ENCODE measurements at regions not wholly inside any gene's neighbourhood (a gene's known extent, or its start where the extent isn't known, plus 50 kb on each side); places are given as distances from the start of the nearest gene placed in this dataset.
A peak's percentile ranks its signal among the peaks of the same experiment; 100 is the strongest.
"Not testable (repeated sequence)": the region's sequence is repeated elsewhere in the genome, so short reads cannot be mapped to it uniquely, and the experiment has no call there.

DNA sequence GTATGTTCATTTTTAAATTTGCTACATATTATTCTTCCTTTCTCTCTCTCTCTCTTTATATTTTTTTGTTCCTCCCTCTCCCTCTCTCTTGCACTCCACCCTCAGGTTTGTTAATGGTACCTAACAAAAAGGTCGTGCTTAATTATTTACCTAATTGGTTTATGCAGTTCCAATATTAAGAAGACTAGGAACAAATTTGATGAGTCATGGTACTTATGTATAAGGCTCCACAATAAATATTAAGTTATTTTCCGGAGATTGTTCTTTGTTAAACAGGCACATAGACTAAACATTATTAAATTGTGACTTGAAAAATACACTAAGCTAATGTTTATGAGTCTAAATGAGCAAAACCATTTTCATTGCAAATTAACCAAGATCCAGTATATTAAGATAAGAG is 1200.8 kb upstream of the ALCAM start:
- DNase-seq (ENCODE audit: low read depth in 4 of 4, low spot score in 3 of 4), result no peak

DNA sequence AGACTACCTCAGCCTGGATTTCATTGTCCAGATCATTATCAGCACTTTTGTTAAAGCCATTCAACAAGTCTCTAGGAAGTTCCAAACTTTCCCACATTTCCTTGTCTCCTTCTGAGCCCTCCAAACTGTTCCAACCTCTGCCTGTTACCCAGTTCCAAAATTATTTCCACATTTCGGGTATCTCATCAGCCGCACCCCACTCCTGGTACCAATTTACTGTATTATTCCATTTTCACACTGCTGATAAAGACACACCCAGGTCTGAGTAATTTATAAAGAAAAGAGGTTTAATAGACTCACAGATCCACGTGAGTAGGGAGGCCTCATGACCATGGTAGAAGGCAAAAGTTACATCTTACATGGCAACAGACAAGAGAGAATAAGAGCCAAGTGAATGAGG is 1198.3 kb upstream of the ALCAM start:
- DNase-seq (ENCODE audit: low read depth in 4 of 4, low spot score in 3 of 4), result no peak

DNA sequence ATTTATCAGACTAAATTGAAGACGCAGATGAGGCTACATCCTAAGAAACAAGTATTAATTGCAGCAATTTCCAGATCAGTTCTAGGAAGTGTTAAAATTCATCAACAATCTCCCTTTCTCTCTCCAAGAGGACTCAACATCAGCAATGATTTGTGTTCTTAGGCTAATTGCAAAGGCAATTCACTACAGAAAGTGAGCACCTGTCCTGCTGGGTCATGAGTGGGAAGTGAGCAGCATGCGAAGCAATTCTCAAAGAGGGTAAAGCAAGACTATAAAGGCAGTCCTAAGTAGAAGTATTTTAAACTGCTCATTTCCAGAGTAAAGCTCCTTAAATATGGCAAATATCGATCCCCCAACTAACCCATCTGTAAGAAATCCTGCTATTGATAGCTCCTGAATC is 1191.0 kb upstream of the ALCAM start:
- no peak for DNase-seq (ENCODE audit: low read depth in 4 of 4, low spot score in 3 of 4)

DNA sequence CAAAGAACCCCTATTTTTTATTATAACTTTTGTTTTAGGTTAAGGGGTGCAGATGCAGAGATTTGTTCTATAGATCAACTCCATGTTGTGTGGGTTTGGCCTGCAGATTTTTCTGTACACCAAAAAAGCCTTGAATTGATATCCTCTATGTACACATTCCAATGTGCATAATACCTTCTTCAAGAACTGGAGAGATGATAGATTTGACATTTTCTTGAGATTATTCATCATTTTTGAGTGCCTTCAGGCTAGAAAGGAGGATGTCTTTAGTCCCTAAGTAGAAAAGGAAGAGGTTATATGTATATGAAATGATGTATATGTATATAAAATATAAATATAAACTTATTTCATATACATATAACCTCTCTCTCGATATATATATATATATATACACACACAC is 1190.0 kb upstream of the ALCAM start:
- no peak for DNase-seq (ENCODE audit: low read depth in 4 of 4, low spot score in 3 of 4)

DNA sequence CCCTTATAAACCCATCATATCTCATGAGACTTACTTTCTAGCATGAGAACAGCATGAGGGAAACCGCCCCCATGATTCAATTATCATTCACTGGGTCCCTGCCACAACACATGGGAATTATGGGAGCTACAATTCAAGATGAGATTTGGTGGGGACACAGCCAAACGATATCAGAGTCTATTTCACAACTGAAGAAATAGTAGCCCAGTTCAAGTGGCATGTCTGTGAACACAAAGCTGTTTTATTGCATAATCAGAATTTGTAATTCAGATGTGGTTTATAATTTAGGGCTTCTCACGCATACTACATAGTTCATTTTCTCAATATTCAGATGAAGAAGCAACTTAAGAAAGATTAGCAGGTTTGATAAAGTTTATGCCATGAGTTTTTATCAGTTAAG is 1188.0 kb upstream of the ALCAM start:
- DNase-seq (ENCODE audit: low read depth in 4 of 4, low spot score in 3 of 4), result no peak

DNA sequence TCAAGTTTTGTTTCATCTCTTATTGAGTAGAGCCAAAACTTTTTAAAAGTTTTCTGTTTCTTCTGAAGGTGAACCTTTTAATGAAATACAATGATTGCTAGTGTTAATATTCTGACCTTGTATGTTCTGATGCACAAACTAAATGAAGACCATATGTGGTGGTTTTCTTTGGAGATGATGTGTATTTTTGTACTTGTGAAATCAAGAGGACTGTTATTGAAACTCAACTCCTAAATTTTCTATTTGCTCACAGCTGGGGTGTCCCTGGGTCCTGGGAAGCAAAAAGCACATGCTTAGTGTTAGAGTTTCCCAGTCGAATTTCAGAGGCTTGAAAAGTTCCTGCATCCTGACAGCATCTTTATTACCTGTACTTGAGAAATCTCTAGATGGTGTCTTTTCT is 1185.8 kb upstream of the ALCAM start:
- no peak for DNase-seq (ENCODE audit: low read depth in 4 of 4, low spot score in 3 of 4)

DNA sequence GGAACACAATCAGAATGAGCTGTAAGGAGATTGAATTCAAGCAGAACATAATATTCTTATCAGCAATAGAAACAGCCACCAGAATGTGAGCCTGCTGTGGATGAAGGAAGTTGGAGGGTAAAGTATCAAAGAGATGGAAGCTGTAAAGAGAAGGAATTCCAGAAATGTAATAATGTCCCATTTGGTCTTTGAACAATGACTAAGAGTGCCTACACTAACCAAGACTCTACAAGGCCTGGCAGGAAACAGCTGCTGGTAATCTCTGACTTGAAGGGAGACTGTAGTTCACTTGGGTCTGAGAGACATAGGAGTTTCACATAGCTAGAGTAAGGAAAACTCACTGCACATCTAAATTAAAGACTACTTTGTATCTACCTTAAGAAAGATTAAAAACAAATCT is 1176.0 kb upstream of the ALCAM start:
- DNase-seq (ENCODE audit: low read depth in 4 of 4, low spot score in 3 of 4), result no peak

DNA sequence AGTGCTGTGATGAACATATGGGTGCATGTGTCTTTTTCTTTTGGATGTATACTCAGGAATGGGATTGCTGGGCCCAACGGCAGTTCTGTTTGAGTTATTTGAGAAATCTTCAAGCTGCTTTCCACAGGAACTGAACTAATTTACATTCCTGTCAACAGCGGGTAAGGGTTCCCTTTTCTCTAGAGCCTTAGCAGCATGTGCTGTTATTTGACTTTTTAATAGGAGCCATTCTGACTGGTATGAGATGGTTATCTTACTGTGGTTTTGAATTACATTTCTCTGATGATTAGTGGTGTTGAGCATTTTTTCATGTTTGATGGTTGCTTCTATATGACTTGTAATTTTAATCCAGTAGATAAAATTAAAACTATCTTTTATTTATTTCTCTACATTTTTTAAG is 1168.6 kb upstream of the ALCAM start:
- DNase-seq (ENCODE audit: low read depth in 4 of 4, low spot score in 3 of 4), result no peak

DNA sequence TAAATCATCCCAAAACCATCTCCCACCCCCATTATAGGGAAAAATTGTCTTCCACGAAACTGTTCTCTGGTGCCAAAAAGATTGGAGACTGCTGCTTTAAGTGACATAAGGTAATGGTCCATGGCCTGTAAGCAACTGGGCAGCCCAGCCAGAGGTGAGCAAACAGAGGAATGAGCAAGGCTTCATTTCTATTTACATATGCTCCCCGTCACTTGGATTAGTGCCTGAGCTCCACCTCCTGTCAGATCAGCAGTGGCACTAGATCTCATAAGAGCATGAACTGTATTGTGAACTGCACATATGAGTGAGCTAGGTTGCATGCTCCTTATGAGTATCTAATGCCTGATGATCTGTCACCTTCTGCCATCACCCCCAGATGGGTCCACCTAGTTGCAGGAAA is 1159.8 kb upstream of the ALCAM start:
- DNase-seq (ENCODE audit: low read depth in 4 of 4, low spot score in 3 of 4), result no peak

DNA sequence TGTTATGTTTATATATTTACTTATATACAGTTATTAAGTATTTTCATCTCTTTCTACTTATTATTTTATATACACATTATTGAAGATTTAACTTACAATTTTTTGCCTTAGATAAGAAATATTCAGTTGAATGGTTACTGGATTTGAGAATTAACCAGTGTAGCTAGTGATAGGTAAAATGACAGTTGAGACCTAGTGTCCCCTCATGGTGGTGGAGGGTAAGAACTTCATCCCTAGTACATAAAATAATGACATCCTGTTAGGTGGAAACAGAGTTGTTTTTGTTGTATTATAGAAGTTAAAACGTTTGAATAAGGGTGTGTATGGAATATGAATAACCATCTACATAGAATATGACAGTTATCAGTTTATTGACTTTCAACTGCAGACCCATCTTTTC is 1152.4 kb upstream of the ALCAM start:
- DNase-seq (ENCODE audit: low read depth in 4 of 4, low spot score in 3 of 4), result no peak

DNA sequence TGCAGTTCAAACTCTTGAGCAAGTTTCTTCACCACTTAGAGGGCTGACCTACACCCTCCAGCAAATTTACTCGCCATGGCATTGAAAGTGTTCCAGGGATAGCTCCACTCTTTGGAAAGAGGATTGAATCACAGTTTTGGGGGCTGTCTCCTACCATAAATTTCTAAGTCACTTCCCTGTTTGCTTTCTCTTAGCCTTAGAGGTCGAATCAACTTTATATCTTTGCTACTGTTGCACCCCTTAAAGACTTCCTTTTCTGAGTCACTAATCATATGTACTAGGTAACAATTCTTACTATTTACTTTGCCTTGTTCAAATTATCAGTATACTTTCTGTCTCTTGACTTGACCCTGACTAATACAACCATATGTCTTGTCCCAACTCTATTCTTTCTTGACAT is 1151.8 kb upstream of the ALCAM start:
- DNase-seq (ENCODE audit: low read depth in 4 of 4, low spot score in 3 of 4), result no peak

DNA sequence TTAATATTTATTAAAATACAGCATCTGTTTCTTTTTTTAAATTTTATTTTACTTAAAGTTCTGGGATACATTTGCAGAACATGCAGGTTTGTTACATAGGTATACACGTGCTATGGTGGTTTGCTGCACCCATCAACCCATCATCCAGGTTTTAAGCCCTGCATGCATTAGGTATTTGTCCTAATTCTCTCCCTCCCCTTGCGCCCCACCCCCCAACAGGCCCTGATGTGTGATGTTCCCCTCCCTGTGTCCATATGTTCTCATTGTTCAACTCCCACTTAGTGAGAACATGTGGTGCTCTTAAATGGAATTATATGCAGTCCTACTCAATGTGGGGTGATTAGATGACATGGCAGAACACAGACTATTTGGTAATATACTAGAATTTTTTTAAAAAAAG is 1147.7 kb upstream of the ALCAM start:
- DNase-seq (ENCODE audit: low read depth in 4 of 4, low spot score in 3 of 4), result not testable (repeated sequence)

DNA sequence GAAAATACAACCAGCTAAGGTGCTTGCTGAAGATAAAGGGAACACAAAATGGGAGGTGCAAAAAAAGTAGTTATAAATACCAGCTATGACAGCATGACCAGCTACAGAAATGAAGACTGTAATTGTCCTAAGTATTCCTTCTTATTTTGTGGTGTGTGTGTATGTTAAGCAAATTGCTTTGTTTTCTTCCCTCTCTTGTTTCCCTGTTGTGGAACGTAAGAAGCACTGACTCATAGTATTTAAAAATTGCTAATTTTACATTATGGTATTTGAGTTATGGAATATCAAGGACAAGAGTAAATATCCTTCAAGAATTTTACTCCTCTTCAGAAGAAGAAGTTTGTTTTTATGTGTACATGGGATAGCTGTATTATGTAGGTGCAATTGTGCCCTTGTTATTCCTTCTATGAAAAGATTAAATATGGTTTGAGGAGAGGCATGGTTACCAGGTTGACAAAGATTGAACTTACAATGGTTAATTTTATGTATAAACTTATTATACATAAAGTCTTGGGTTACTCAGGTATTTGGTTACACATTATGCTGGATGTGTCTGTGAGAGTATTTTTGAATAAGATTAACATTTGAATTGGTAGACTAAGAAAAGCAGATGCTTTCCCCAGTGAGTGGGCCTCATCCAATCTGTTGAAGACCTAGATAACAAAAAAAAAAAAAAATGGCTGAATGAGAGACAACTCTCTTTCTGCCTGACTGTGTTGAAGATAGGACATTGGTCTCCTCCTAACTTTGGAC is 1132.1 kb upstream of the ALCAM start:
- no peak for DNase-seq (ENCODE audit: low read depth in 4 of 4, low spot score in 3 of 4)

DNA sequence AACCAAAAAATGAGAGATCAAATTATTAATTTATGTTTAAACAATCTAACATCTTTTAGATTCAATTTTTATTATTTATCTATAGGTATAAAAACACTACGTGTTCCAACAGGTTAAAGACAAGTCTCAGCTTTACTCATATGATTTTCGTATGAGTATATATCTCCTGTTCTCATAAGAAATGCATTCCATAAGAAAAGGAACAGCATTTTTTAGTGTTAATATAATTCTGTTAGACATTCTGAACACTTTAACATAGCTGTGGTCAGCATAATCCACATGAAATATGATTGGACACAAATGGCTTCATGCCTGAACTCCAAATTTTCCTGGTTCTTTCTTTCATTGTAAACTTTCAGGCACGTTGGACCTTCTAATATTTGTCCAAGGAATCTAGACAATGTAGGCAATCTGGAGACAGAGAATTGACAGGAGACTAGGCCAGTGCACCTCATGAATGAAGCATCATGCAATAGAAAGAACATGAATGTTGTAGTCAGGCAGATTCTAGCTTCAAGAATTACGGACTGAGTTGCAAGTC is 1122.0 kb upstream of the ALCAM start:
- DNase-seq (ENCODE audit: low read depth in 4 of 4, low spot score in 3 of 4), result no peak

DNA sequence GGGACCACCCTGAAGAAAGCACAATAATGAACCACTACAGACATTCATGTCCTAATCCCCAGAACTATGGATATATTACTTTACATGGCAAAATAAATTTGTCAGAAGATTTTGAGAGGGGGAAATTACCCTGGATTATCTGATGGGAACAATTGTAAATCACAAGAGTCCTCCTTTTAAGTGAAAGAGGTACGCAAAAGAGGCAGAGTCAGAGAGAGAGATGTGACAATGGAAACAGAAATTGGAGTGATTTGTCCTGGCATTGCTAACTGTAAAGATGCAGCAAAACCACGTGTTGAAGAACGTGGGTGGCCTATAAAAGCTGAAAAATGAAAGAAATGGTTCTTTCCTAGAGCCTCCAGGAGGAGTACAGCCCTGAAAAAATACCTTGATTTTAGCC is 1121.4 kb upstream of the ALCAM start:
- peak in 2 of 4 donors; percentile 18 to 26 for DNase-seq (ENCODE audit: low read depth in 4 of 4, low spot score in 3 of 4)

DNA sequence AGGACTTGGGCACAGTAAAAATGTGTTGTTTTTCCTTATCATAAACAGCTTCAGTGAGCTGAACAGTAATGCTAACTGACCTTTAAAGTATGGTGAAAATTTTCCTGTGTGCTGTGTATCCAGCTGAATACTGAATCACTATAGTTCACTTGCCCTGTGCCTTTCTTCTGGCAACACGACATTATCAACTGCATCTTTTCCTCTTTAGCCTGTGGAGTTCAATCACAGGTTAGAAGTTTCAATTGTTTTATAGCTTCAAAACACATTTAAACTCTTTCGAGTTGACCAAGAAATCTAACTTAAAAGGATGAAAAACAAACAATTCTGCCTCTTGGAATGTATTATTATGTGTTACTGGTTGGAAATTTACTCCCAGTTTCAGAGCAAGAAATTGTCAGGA is 1120.7 kb upstream of the ALCAM start:
- DNase-seq (ENCODE audit: low read depth in 4 of 4, low spot score in 3 of 4), result no peak

DNA sequence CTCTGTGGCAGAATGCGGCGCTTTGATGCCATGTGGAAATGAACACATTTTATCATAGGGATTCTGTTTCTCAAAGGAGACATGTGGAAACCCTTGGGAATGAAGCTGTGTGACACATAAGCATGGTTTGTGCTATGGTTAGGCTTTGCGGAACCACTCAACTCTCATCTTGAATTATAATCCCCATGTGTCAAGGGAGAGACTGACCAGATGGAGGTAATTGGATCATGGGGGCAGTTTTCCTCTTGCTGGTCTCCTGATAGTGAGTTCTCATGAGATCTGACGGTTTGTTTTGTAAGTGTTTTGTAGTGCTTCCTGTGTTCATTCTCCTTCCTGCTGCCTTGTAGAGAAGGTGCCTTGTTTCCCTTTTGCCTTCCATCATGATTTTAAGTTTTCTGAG is 1109.2 kb upstream of the ALCAM start:
- DNase-seq (ENCODE audit: low read depth in 4 of 4, low spot score in 3 of 4), result no peak

DNA sequence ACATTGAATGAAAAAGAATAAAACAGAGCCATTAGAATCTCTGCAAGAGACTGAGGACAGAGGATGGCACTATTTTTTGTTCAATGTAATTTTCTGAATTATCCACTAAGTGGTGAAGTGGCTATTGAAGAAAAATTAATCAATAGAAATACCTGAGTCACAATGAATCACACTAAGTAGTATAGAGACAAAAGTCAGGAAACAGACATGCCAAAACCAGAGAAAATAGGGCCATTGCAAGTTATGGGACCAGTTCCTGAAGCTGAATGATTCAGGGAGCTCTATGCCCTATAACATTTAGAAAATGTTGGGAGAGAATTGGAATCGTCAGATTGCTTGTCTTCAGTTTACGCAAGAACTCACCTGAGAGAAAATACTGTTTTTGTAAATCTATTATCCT is 1103.2 kb upstream of the ALCAM start:
- no peak for DNase-seq (ENCODE audit: low read depth in 4 of 4, low spot score in 3 of 4)

DNA sequence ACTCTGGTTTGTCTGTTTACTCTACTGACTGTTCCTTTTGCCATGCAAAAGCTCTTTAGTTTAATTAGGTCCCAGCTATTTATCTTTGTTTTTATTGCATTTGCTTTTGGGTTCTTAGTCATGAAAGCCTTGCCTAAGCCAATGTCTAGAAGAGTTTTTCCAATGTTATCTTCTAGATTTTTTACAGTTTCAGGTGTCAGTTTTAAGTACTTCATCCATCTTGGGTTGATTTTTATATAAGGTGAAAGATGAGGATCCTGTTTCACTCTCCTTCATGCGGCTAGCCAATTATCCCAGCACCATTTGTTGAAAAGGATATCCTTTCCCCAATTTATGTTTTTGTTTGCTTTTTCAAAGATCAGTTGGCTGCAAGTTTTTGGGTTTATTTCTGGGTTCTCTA is 1100.5 kb upstream of the ALCAM start:
- DNase-seq (ENCODE audit: low read depth in 4 of 4, low spot score in 3 of 4), result not testable (repeated sequence)

DNA sequence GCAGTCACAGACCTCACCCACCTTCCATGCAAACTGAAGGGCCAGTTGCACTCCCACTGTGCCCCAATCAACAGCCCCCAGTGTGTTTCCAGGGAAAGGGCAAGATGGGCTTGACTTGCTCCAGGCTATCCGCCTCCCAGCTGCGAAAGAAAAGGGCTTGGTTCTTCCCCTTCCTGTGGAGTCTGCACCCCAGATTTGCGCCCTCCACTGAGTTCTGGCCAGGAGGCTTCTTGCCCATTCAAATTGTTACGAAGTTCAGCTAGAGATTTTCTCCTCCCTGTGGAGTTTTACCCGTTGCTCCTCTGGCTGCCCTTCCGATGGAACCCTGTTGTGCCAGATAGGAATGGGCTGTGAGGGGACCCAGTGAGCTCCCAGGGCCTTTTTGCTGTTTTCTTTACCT is 1096.9 kb upstream of the ALCAM start:
- no peak for DNase-seq (ENCODE audit: low read depth in 4 of 4, low spot score in 3 of 4)

DNA sequence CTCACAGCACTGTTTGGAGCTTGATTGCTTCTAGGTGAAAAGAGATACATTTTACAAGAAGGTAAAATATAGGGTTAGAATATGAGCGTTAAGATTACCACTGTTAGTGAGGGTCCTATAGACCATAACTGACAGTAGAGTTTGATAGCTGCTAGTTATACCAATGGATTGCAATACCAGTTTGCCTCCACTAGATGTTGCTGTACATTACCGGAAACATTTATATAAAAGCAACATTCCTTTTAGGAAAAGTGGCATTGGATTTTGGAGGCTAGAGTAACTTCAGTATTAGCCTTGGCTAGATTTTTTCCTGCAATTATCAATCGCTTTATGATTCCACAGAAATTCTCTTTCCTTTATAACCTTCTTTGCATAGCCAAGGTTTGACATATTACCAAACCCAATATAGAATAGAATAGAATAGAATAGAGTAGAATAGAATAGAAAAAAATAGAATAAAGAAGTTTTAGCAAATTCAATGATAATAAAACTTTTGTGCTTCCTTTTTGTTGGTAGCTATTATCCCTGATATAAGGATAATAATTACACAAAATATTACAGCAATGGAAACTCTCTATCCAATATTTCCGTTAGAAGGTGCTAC is 1093.6 kb upstream of the ALCAM start:
- no peak for DNase-seq (ENCODE audit: low read depth in 4 of 4, low spot score in 3 of 4)

DNA sequence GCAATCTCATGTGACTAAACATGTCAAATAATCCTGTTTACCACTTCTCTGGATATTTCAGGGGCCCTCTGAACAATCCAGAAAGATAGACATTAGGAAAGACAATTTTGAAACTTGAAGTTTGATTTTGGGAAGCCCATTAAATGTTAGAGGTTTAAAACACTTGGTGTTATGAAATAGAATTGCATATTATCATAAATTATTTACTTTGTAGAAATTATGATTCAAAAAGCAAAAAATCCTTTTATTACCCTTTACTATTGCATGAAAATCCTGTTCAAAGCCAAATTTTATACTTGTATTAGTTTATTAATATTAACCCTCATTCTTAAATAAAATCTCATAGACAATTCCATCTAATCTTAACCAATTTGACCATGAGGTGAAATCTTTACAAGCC is 1091.5 kb upstream of the ALCAM start:
- DNase-seq (ENCODE audit: low read depth in 4 of 4, low spot score in 3 of 4), result no peak

All from right renal pelvis (tissue), 4 donors.